Liver (tissue), 8 donors: ENCODE measurements at regions not wholly inside any gene's neighbourhood (a gene's known extent, or its start where the extent isn't known, plus 50 kb on each side); places are given as distances from the start of the nearest gene placed in this dataset.
"Not testable (repeated sequence)": the region's sequence is repeated elsewhere in the genome, so short reads cannot be mapped to it uniquely, and the experiment has no call there.

ENCODE experiments used
- DNase-seq: peaks from one replicate; pipeline ENCODE4 v3.0.0-alpha.2; 2017; ENCODE audit warnings: low spot score
- H3K27ac ChIP-seq, 2 donors: one replicate each; pipeline ENCODE4 v1.7.0; 2013; ENCODE audit warnings: inconsistent platforms in 2 of 2, low read length in 2 of 2, control low read depth in 1 of 2, low read depth in 1 of 2, mild to moderate bottlenecking in 1 of 2
- H3K27me3 ChIP-seq, 4 donors: one replicate each; pipeline versions ENCODE4 v1.6.1 to v1.7.0; 2013; ENCODE audit warnings: low read length in 3 of 4, inconsistent platforms in 1 of 4, mild to moderate bottlenecking in 1 of 4, moderate library complexity in 1 of 4; ENCODE audit not compliant: control insufficient read depth in 4 of 4, insufficient read depth in 4 of 4
- H3K36me3 ChIP-seq, 4 donors: one replicate each; pipeline versions ENCODE4 v1.6.1 to v1.7.0; 2013; ENCODE audit warnings: low read length in 3 of 4, mild to moderate bottlenecking in 3 of 4, low read depth in 1 of 4, moderate library complexity in 1 of 4; ENCODE audit not compliant: control insufficient read depth in 4 of 4, insufficient read depth in 3 of 4
- H3K4me1 ChIP-seq, 4 donors: one replicate each; pipeline versions ENCODE4 v1.6.1 to v1.7.0; 2013; ENCODE audit warnings: low read length in 3 of 4, mild to moderate bottlenecking in 3 of 4, moderate library complexity in 1 of 4; ENCODE audit not compliant: control insufficient read depth in 4 of 4, insufficient read depth in 4 of 4
- H3K4me3 ChIP-seq, 3 donors: one replicate each; pipeline versions ENCODE4 v1.6.1 to v1.7.0; 2013; ENCODE audit warnings: low read length in 3 of 3, control low read depth in 1 of 3, low read depth in 1 of 3, mild to moderate bottlenecking in 1 of 3
- H3K9ac ChIP-seq, 2 donors: one replicate each; pipeline ENCODE4 v1.7.0; 2013; ENCODE audit warnings: low read length in 2 of 2, mild to moderate bottlenecking in 2 of 2, moderate library complexity in 2 of 2, control low read depth in 1 of 2, low read depth in 1 of 2
- H3K9me3 ChIP-seq, 4 donors: one replicate each; pipeline versions ENCODE4 v1.6.1 to v1.7.0; 2013; ENCODE audit warnings: low read length in 3 of 4; ENCODE audit not compliant: control insufficient read depth in 4 of 4
- ATF3 ChIP-seq: IDR thresholded peaks from 2 replicates; pipeline ENCODE4 v1.6.1; 2016; ENCODE audit warnings: antibody characterized with exemption
- EGR1 ChIP-seq, 2 donors: IDR thresholded peaks; 2 replicates each; pipeline ENCODE4 v1.6.1; 2016 to 2018; ENCODE audit warnings: antibody characterized with exemption in 2 of 2, low read depth in 2 of 2
- FOXA1 ChIP-seq: IDR thresholded peaks from 2 replicates; pipeline ENCODE4 v1.6.1; 2016; ENCODE audit warnings: antibody characterized with exemption
- FOXA2 ChIP-seq: IDR thresholded peaks from 2 replicates; pipeline ENCODE4 v1.6.1; 2016; ENCODE audit warnings: antibody characterized with exemption
- GABPA ChIP-seq, 2 donors: IDR thresholded peaks in 1 of 2; conservative IDR thresholded peaks in 1 of 2; 2 replicates each; pipeline ENCODE4 v1.6.1; 2016; ENCODE audit warnings: antibody characterized with exemption in 2 of 2, mild to moderate bottlenecking in 1 of 2, moderate library complexity in 1 of 2
- HNF4A ChIP-seq, 2 donors: conservative IDR thresholded peaks; 2 replicates each; pipeline ENCODE4 v1.6.1; 2016; ENCODE audit warnings: antibody characterized with exemption in 2 of 2, mild to moderate bottlenecking in 2 of 2
- HNF4G ChIP-seq: IDR thresholded peaks from 2 replicates; pipeline ENCODE4 v1.6.1; 2016; ENCODE audit warnings: antibody characterized with exemption
- JUND ChIP-seq, 2 donors: IDR thresholded peaks; 2 replicates each; pipeline ENCODE4 v1.6.1; 2016; ENCODE audit warnings: antibody characterized with exemption in 2 of 2
- NR2F2 ChIP-seq: IDR thresholded peaks from 2 replicates; pipeline ENCODE4 v1.6.1; 2016; ENCODE audit warnings: antibody characterized with exemption
- RAD21 ChIP-seq, 2 donors: IDR thresholded peaks; 2 replicates each; pipeline ENCODE4 v1.6.1; 2016; ENCODE audit warnings: antibody characterized with exemption in 2 of 2, mild to moderate bottlenecking in 2 of 2
- REST ChIP-seq: IDR thresholded peaks from 2 replicates; pipeline ENCODE4 v1.6.1; 2016; ENCODE audit warnings: antibody characterized with exemption, mild to moderate bottlenecking
- RXRA ChIP-seq, 2 donors: IDR thresholded peaks; 2 replicates each; pipeline ENCODE4 v1.6.1; 2017 to 2018; ENCODE audit warnings: antibody characterized with exemption in 2 of 2, mild to moderate bottlenecking in 1 of 2
- SP1 ChIP-seq: IDR thresholded peaks from 2 replicates; pipeline ENCODE4 v1.6.1; 2018; ENCODE audit warnings: antibody characterized with exemption, mild to moderate bottlenecking
- TAF1 ChIP-seq: conservative IDR thresholded peaks from 2 replicates; pipeline ENCODE4 v1.6.1; 2016; ENCODE audit warnings: antibody characterized with exemption, mild to moderate bottlenecking
- YY1 ChIP-seq: IDR thresholded peaks from 2 replicates; pipeline ENCODE4 v1.6.1; 2016; ENCODE audit warnings: antibody characterized with exemption, mild to moderate bottlenecking
- WGBS: extraction: QIAGEN DNeasy Blood & Tissue Kit; methylation state at CpG from one replicate; pipeline ENCODE4 v1.1.7; 2013; 5-methylcytosine and 5-hydroxymethylcytosine counted together
- TF ChIP-seq, protein P1 (sequence below): fragments of 150-350 bp; IDR thresholded peaks from 2 replicates; pipeline ENCODE4 v1.5.1; 2017; ENCODE audit warnings: improper control_type of control experiment, low read depth, low read length; ENCODE audit not compliant: missing input control
- TF ChIP-seq, protein P2 (sequence below): IDR thresholded peaks from 2 replicates; pipeline ENCODE4 v1.6.1; 2016; ENCODE audit warnings: antibody characterized with exemption
- TF ChIP-seq, protein P3 (sequence below): IDR thresholded peaks from 2 replicates; pipeline ENCODE4 v1.6.1; 2016; ENCODE audit warnings: antibody characterized with exemption
- donor health status: healthy.
- donor health status: healthy.
- donor health status: healthy.
- donor health status: healthy.
- donor health status: healthy.

- no peak for TF ChIP-seq RXRA (IDR thresholded peaks at IDR 0.05)
- no peak for TF ChIP-seq RAD21 (IDR thresholded peaks at IDR 0.05)
- no peak for TF ChIP-seq NR2F2
Measured at GRCh38 chr12:102673606-102674005, 193.2 kb upstream of the IGF1 start (continued).

DNA sequence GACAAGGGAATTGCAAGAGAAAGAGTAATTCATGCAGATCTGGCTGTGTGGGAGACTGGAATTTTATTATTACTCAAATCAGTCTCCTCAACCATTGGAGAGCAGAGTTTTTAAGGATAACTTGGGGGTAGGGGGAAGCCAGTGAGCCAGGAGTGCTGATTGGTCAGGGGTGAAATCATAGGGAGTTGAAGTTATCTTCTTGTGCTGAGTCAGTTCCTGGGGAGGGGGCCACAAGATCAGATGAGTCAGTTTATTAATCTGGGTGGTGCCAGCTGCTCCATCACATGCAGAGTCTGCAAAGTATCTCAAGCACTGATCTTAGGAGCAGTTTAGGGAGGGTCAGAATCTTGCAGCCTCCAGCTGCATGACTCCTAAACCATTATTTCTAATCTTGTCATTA lies 191.8 kb upstream of the IGF1 start:
- H3K36me3 ChIP-seq, H3K9me3 ChIP-seq, H3K27ac ChIP-seq, H3K9ac ChIP-seq, H3K4me1 ChIP-seq, DNase-seq, H3K27me3 ChIP-seq, H3K4me3 ChIP-seq: not testable (repeated sequence)

DNA sequence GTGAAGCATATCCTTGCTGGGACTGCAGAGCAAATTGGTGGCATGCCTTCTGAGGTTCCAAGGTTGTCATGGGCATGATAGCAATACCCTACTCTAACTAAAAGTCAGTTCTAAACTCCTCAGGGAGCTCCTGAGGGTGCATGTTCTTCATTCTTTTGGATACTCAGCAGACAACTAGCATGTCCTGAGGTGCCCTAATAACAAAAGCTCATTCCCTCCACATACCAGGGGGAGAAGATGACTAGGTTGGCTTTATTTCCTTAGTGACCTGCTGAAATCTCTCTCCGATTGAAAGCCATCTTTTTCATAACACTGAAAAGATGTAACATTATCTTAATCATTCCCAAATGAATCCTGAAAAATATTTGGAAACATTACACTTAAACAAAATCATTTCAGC lies 188.7 kb upstream of the IGF1 start:
- peaks cover 0 to 2% (median 0%) of the 10 kb centered on the region in 4 donors for H3K4me1 ChIP-seq
- H3K9me3 ChIP-seq, result peaks cover 3 to 7% (median 6%) of the 10 kb centered on the region in 4 donors
- H3K36me3 ChIP-seq, result no peaks in the 10 kb centered on the region
- H3K9ac ChIP-seq, result no peak overlapping the region
- 85% methylated on average over 1 of the region's 1 CpG for WGBS
- DNase-seq, result no peak
- no peaks in the 10 kb centered on the region for H3K27me3 ChIP-seq
- TF ChIP-seq, protein P1, sequence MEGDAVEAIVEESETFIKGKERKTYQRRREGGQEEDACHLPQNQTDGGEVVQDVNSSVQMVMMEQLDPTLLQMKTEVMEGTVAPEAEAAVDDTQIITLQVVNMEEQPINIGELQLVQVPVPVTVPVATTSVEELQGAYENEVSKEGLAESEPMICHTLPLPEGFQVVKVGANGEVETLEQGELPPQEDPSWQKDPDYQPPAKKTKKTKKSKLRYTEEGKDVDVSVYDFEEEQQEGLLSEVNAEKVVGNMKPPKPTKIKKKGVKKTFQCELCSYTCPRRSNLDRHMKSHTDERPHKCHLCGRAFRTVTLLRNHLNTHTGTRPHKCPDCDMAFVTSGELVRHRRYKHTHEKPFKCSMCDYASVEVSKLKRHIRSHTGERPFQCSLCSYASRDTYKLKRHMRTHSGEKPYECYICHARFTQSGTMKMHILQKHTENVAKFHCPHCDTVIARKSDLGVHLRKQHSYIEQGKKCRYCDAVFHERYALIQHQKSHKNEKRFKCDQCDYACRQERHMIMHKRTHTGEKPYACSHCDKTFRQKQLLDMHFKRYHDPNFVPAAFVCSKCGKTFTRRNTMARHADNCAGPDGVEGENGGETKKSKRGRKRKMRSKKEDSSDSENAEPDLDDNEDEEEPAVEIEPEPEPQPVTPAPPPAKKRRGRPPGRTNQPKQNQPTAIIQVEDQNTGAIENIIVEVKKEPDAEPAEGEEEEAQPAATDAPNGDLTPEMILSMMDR, result no peak
- TF ChIP-seq REST, result no peak
- TF ChIP-seq, protein P2, sequence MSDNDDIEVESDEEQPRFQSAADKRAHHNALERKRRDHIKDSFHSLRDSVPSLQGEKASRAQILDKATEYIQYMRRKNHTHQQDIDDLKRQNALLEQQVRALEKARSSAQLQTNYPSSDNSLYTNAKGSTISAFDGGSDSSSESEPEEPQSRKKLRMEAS, result no peak
- no peak for TF ChIP-seq FOXA1
- TF ChIP-seq ATF3, result no peak
- TF ChIP-seq GABPA (IDR thresholded peaks at IDR 0.05 in 1 of 2, conservative IDR thresholded peaks at IDR 0.05 in 1 of 2), result no peak
- TF ChIP-seq EGR1 (IDR thresholded peaks at IDR 0.05; ENCODE audit: low read depth in 2 of 2), result no peak
- no peak for TF ChIP-seq RXRA (IDR thresholded peaks at IDR 0.05)
- TF ChIP-seq YY1, result no peak
- no peak for TF ChIP-seq HNF4A (conservative IDR thresholded peaks at IDR 0.05)
- no peak for TF ChIP-seq FOXA2
- TF ChIP-seq, protein P3, sequence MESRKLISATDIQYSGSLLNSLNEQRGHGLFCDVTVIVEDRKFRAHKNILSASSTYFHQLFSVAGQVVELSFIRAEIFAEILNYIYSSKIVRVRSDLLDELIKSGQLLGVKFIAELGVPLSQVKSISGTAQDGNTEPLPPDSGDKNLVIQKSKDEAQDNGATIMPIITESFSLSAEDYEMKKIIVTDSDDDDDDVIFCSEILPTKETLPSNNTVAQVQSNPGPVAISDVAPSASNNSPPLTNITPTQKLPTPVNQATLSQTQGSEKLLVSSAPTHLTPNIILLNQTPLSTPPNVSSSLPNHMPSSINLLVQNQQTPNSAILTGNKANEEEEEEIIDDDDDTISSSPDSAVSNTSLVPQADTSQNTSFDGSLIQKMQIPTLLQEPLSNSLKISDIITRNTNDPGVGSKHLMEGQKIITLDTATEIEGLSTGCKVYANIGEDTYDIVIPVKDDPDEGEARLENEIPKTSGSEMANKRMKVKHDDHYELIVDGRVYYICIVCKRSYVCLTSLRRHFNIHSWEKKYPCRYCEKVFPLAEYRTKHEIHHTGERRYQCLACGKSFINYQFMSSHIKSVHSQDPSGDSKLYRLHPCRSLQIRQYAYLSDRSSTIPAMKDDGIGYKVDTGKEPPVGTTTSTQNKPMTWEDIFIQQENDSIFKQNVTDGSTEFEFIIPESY, result no peak
- no peak for TF ChIP-seq HNF4G
- no peak for TF ChIP-seq SP1
- no peak for TF ChIP-seq RAD21 (IDR thresholded peaks at IDR 0.05)
- no peak for TF ChIP-seq TAF1
- TF ChIP-seq NR2F2, result no peak
- no peak for TF ChIP-seq JUND (IDR thresholded peaks at IDR 0.05)
- H3K27ac ChIP-seq, result no peak overlapping the region
- H3K4me3 ChIP-seq, result no peak overlapping the region

- not testable (repeated sequence) for H3K4me1 ChIP-seq, H3K27ac ChIP-seq, H3K9ac ChIP-seq, H3K27me3 ChIP-seq, H3K36me3 ChIP-seq, H3K9me3 ChIP-seq, DNase-seq, H3K4me3 ChIP-seq
- WGBS, result 67% methylated on average over 3 of the region's 3 CpGs
Measured at GRCh38 chr12:102666176-102666575, 185.8 kb upstream of the IGF1 start.
